Stomach (tissue), 4 donors: ENCODE measurements at regions not wholly inside any gene's neighbourhood (a gene's known extent, or its start where the extent isn't known, plus 50 kb on each side); places are given as distances from the start of the nearest gene placed in this dataset.

Experiments used
- CTCF ChIP-seq, 7 experiments: fragments of 450-650 bp in 4 of 7; fragments of 200-600 bp in 3 of 7; sonication (generic) in 3 of 7; IDR thresholded peaks; one replicate each; pipeline ENCODE4 v1.5.1; 2016 to 2019; ENCODE audit warnings: antibody characterized with exemption in 7 of 7, control low read depth in 2 of 7, mild to moderate bottlenecking in 1 of 7
- EP300 ChIP-seq: sonication (generic); formaldehyde crosslinking; IDR thresholded peaks from one replicate; pipeline ENCODE4 v1.6.1; 2017; ENCODE audit warnings: antibody characterized with exemption
- POLR2A ChIP-seq, 4 donors: fragments of 450-650 bp; IDR thresholded peaks; one replicate each; pipeline ENCODE4 v1.6.1; 2016; ENCODE audit warnings: antibody characterized with exemption in 4 of 4, control low read depth in 2 of 4, mild to moderate bottlenecking in 1 of 4, moderate library complexity in 1 of 4

- TF ChIP-seq EP300 (no peak), POLR2A (IDR thresholded peaks at IDR 0.05) (no peak), CTCF (IDR thresholded peaks at IDR 0.05) (no peak)
Measured at GRCh38 chr11:83401506-83402225, 115.5 kb upstream of the CCDC90B start.
